EL (cell line): ENCODE measurements at regions not wholly inside any gene's neighbourhood (a gene's known extent, or its start where the extent isn't known, plus 50 kb on each side); places are given as distances from the start of the nearest gene placed in this dataset.
"Not testable (repeated sequence)": the region's sequence is repeated elsewhere in the genome, so short reads cannot be mapped to it uniquely, and the experiment has no call there.

Experiments used
- DNase-seq: peaks from one replicate; pipeline ENCODE4 v3.0.0-alpha.2; 2016

- peak; percentile 62 for DNase-seq
These were observed 59.7 kb downstream of the RNF112 start for GRCh38 chr17:19470530-19471261.

GRCh38 chr17:19474405-19474804 is 59.2 kb upstream of the SLC47A1 start:
- not testable (repeated sequence) for DNase-seq

DNA sequence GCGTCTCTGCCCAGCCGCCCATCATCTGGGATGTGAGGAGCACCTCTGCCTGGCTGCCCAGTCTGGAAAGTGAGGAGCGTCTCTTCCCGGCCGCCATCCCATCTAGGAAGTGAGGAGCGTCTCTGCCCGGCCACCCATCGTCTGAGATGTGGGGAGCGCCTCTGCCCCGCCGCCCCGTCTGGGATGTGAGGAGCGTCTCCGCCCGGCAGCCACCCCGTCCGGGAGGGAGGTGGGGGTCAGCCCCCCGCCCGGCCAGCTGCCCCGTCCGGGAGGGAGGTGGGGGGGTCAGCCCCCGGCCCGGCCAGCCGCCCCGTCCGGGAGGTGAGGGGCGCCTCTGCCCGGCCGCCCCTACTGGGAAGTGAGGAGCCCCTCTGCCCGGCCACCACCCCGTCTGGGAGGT is 57.9 kb upstream of the SLC47A1 start:
- not testable (repeated sequence) for DNase-seq

DNA sequence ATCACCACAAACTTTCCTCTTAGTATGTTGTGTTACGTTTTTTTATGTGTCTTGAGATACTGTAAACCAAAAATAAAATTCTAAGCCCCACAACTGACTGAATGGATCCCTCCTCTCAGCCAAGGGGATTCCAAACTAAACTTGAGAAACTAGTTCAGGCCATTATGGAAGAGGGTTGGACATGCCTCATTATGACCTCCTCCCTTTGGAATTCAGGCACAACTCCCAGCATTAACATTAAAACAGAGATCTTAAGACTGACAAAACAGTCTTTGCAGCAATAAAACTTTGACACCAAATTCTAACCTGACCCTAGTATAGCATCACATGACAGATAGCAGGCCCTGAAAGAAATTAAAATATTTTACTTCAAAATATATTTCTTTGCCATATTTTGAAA is 51.1 kb upstream of the SLC47A1 start:
- peak; percentile 72 for DNase-seq
